Mesodermal cell (in vitro differentiated cells): ENCODE measurements at regions not wholly inside any gene's neighbourhood (a gene's known extent, or its start where the extent isn't known, plus 50 kb on each side); places are given as distances from the start of the nearest gene placed in this dataset.

Experiments
- H3K27ac ChIP-seq: 2 replicates; pipeline ENCODE4 v1.7.0; 2013; ENCODE audit warnings: mild to moderate bottlenecking, low read depth, low read length, moderate library complexity; ENCODE audit not compliant: severe bottlenecking
- H3K36me3 ChIP-seq: 2 replicates; pipeline ENCODE4 v1.7.1; 2013; ENCODE audit warnings: mild to moderate bottlenecking, low read length, moderate library complexity; ENCODE audit not compliant: control insufficient read depth, insufficient read depth
- H3K4me1 ChIP-seq: one replicate; pipeline ENCODE4 v1.7.1; 2013; ENCODE audit warnings: mild to moderate bottlenecking, low read length; ENCODE audit not compliant: insufficient read depth, control insufficient read depth, poor library complexity, severe bottlenecking
- H3K4me3 ChIP-seq: 2 replicates; pipeline ENCODE4 v1.7.0; 2013; ENCODE audit warnings: low read length, control low read depth, mild to moderate bottlenecking; ENCODE audit not compliant: insufficient read depth, poor library complexity, severe bottlenecking; ENCODE audit errors: extremely low read depth
- H3K9me3 ChIP-seq: 2 replicates; pipeline ENCODE4 v1.7.1; 2013; ENCODE audit warnings: mild to moderate bottlenecking, low read length, moderate library complexity; ENCODE audit not compliant: control insufficient read depth
- WGBS, 2 experiments: methylation state at CpG; one replicate each; pipeline ENCODE4 v1.1.5; 2013; ENCODE audit warnings: missing lambda C conversion rate in 2 of 2; ENCODE audit not compliant: insufficient coverage in 2 of 2; 5-methylcytosine and 5-hydroxymethylcytosine counted together

DNA sequence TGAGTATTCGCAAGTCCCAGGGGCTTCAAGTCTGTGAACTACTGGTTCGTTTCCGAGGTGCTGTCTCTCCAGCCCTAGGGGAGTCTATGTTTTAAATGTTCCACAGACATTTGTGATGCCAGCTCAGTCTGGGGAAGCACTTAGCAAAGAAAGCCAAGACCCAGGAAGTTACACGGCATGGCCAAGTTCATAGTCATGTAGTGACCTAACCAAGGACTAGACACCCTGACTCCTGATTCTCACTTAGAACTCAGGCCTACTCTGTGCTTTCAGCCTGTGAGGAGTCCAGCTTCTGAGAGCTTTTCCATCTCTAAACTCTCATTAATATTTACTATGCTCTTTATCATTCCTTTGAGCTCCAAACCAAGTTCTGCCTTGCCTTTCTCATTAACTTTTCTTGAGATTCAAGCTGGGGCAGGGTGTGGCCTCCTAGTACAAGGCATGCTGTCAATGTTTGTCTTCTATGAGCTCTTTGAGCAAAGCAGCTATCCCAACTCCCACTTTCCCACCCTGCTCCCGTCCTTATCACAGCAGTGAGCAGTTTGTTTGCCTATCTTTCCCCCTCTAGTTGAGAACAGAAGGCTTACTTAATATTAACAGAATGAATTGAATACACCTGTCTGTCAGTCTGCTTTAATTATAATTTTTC is 105.4 kb upstream of the FAM9C start:
- Histone ChIP-seq H3K9me3 (peaks cover 5% of the 10 kb centered on the region), H3K4me3 (no peak overlapping the region), H3K4me1 (no peaks in the 10 kb centered on the region), H3K36me3 (no peaks in the 10 kb centered on the region), H3K27ac (no peak overlapping the region)
- WGBS, 2 experiments: 54 to 60% methylated on average over 3 of the region's 5 CpGs

DNA sequence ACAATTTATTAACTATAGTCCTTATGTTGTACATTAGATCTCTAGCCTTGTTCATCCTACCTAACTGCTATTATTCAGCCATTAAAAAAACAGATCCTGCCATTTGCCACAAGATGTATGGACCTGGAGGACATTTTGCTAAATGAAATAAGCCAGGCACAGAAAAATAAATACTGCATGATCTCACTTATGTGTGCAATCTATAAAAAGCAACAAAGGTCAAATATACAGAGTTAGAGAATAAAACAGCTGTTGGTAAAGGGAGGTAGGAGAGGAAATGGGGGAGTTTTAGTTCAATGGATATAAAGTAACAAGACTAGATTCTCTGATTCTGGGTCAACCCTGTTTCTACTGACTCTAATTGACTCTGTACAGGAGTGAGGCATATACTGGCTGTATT is 103.3 kb upstream of the FAM9C start:
- Histone ChIP-seq H3K27ac (no peak overlapping the region), H3K9me3 (no peaks in the 10 kb centered on the region), H3K36me3 (no peaks in the 10 kb centered on the region), H3K4me3 (no peak overlapping the region), H3K4me1 (no peaks in the 10 kb centered on the region)

DNA sequence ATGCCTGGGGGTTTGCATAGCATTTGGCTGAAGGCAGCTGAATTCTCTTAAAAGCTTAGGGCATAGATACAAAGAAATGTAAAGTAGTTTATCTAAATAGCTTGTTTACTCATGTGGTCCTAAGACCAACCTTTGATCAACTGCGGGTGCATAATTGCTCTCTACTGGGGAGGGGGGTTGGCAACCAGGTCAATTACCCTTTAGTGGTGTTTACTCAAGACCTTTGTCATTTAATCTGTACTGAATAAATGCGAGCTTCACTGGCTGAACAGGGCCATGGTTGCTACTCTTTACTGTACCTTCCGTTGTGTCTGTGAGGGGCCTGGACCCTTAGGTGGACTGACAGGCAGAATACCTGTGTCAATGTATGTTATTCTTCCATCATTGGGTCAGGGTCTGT is 102.7 kb upstream of the FAM9C start:
- H3K36me3 ChIP-seq: no peaks in the 10 kb centered on the region
- H3K4me1 ChIP-seq: no peaks in the 10 kb centered on the region
- no peak overlapping the region for H3K4me3 ChIP-seq
- H3K9me3 ChIP-seq: no peaks in the 10 kb centered on the region
- WGBS, 2 experiments: 100% methylated on average over 1 of the region's 3 CpGs; no CpG with 5 or more reads in 1 of the 2 experiments
- no peak overlapping the region for H3K27ac ChIP-seq

- no CpG with 5 or more reads among the region's 1 CpG for WGBS, 2 experiments
- no peak overlapping the region for H3K27ac ChIP-seq
- H3K9me3 ChIP-seq: no peaks in the 10 kb centered on the region
- H3K4me3 ChIP-seq: no peak overlapping the region
- no peaks in the 10 kb centered on the region for H3K36me3 ChIP-seq
- no peaks in the 10 kb centered on the region for H3K4me1 ChIP-seq
Measured at GRCh38 chrX:13144927-13145655, 100.7 kb upstream of the FAM9C start.

- no peaks in the 10 kb centered on the region for H3K4me1 ChIP-seq
- 83% methylated on average over 1 of the region's 3 CpGs; no CpG with 5 or more reads in 1 of the 2 experiments for WGBS, 2 experiments
- H3K9me3 ChIP-seq: no peaks in the 10 kb centered on the region
- no peak overlapping the region for H3K27ac ChIP-seq
- H3K36me3 ChIP-seq: no peaks in the 10 kb centered on the region
- no peak overlapping the region for H3K4me3 ChIP-seq
Measured at GRCh38 chrX:13142891-13143290, 98.5 kb upstream of the FAM9C start.

DNA sequence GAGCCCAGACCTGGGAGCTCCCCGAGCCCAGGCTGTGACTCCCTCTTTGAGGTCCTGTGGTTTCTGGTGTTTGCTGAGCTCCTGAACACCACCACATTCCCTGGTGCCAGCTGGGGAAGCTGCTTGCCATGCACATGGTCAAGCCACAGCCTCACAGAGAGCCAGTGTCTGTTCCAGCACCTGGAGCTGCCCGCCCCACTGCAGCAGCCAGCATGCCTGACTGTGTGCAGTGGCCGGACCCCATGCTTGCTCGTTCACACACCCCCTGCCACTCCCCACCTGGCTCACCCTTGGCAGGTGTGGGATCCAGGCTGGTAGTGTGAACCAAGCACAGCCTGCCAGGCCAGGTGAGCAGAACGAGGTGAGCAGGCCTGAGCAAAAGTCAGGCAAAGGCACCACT is 95.6 kb upstream of the FAM9C start:
- Histone ChIP-seq H3K4me1 (no peaks in the 10 kb centered on the region), H3K27ac (no peak overlapping the region), H3K36me3 (no peaks in the 10 kb centered on the region), H3K4me3 (no peak overlapping the region), H3K9me3 (no peaks in the 10 kb centered on the region)
- 78 to 80% methylated on average over 1 of the region's 5 CpGs for WGBS, 2 experiments

- no CpG with 5 or more reads among the region's 3 CpGs for WGBS, 2 experiments
- no peak overlapping the region for H3K4me3 ChIP-seq
- H3K4me1 ChIP-seq: no peaks in the 10 kb centered on the region
- H3K27ac ChIP-seq: no peak overlapping the region
- no peaks in the 10 kb centered on the region for H3K9me3 ChIP-seq
- H3K36me3 ChIP-seq: no peaks in the 10 kb centered on the region
Measured at GRCh38 chrX:13131396-13132137, 87.1 kb upstream of the FAM9C start.

DNA sequence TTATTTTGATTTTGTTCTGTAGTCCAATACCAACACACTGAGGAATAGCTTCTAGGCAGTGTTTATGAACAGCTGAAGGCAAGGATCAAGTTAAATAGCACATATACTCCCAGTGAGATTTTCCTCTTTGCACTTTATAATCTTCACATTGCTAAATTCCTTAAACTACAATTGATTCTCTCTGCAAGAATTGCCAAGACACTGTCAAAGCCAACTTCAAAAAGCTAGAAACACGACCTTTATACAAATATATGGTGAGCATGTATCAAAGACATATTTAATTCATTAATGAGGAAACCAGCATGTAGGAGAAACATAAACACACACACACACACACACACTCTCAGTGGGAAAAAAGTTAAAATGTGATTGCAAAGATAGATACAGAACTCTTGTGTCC is 86.4 kb upstream of the FAM9C start:
- H3K9me3 ChIP-seq: no peaks in the 10 kb centered on the region
- H3K4me3 ChIP-seq: no peak overlapping the region
- H3K36me3 ChIP-seq: no peaks in the 10 kb centered on the region
- no peaks in the 10 kb centered on the region for H3K4me1 ChIP-seq
- no peak overlapping the region for H3K27ac ChIP-seq
- no CpG with 5 or more reads among the region's 1 CpG for WGBS, 2 experiments

DNA sequence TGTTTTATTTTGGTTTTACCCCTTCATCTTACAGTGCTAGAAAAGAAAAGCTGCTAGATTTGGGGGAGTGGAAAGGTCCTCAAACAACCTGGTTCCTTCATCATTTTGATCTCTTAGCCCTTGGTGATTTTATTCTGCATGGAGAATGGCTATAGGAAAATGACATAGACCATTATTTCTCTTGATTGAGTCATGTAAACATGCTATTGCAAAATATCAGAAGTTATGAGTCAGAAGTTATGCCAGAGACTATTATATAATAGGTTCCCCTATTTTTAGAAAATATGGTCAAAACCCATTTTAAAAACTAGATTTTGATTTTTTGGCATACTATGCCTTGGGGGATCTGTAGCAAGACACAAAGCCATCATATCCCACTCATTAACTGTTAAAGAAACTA is 83.7 kb upstream of the FAM9C start:
- Histone ChIP-seq H3K9me3 (no peaks in the 10 kb centered on the region), H3K4me3 (no peak overlapping the region), H3K36me3 (no peaks in the 10 kb centered on the region), H3K27ac (no peak overlapping the region), H3K4me1 (no peaks in the 10 kb centered on the region)

DNA sequence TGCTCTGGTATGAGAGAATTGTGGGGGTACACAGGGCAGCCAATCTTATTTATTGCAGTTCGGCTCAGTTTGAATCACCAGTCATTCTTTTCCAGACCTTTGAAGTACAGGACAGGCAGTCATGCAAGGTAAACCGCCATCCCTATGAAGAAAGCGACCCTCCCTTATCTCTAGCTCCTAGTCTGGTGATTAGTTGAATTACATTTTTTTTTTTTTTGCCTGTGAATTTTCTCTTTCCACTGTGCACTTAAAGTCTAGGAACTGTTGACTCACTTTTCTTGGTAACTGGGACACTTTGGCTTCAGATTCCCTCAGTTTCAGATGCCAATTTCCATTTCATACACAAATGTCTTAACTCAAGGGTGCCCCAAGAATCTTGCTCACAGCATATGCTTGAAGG is 82.4 kb upstream of the FAM9C start:
- no peak overlapping the region for H3K4me3 ChIP-seq
- no peaks in the 10 kb centered on the region for H3K9me3 ChIP-seq
- H3K4me1 ChIP-seq: no peaks in the 10 kb centered on the region
- WGBS, 2 experiments: 100% methylated on average over 1 of the region's 3 CpGs; no CpG with 5 or more reads in 1 of the 2 experiments
- no peaks in the 10 kb centered on the region for H3K36me3 ChIP-seq
- H3K27ac ChIP-seq: no peak overlapping the region

GRCh38 chrX:13125188-13125587 is 80.8 kb upstream of the FAM9C start:
- no peaks in the 10 kb centered on the region for H3K9me3 ChIP-seq
- H3K4me3 ChIP-seq: no peak overlapping the region
- WGBS, 2 experiments: 100% methylated on average over 1 of the region's 2 CpGs; no CpG with 5 or more reads in 1 of the 2 experiments
- H3K4me1 ChIP-seq: peaks cover 4% of the 10 kb centered on the region
- H3K36me3 ChIP-seq: no peaks in the 10 kb centered on the region
- H3K27ac ChIP-seq: no peak overlapping the region
